ENCODE measurements at regions not wholly inside any gene's neighbourhood (a gene's known extent, or its start where the extent isn't known, plus 50 kb on each side); places are given as distances from the start of the nearest gene placed in this dataset.

GRCh38 chr2:42872721-42873120, 80.3 kb upstream of the HAAO start:
- Histone ChIP-seq H3K4me1 (ENCODE audit: control insufficient read depth, insufficient read depth, low read length) (no peaks in the 10 kb centered on the region), H3K9me3 (ENCODE audit: control insufficient read depth, insufficient read depth, low read depth, low read length) (peaks cover 3% of the 10 kb centered on the region; the same call in 1 of the 2 replicates), H3K27me3 (ENCODE audit: control insufficient read depth, insufficient read depth, low read length) (no peaks in the 10 kb centered on the region), H3K4me3 (ENCODE audit: low read depth in 2 of 2, low read length in 2 of 2) (no peak overlapping the region), H3K27ac (ENCODE audit: low read length) (no peak overlapping the region), H3K36me3 (ENCODE audit: control insufficient read depth, insufficient read depth, low read length) (no peaks in the 10 kb centered on the region)
- POLR2A ChIA-PET = no interaction called here
- no peak for DNase-seq (ENCODE audit: low read depth, low spot score)
- ATAC-seq = no peak
- TF ChIP-seq TCF7L2 (IDR thresholded peaks at IDR 0.05; ENCODE audit: low read depth, low read length) (no peak), REST (IDR thresholded peaks at IDR 0.05; ENCODE audit: insufficient read depth in 1 of 2, low read depth in 2 of 2, low read length in 1 of 2) (no peak), CTCF (IDR thresholded peaks at IDR 0.05) (no peak)
- CTCF ChIA-PET = no interaction called here
- BruUV-seq (replicated peaks) = no TSS peak
- intact Hi-C loops (cut with micrococcal nuclease; ENCODE audit: unreplicated experiment) = no loop called here
- in situ Hi-C loops (cut with HindIII; ENCODE audit: low pct_unique_long_range_greater_than_20kb, low sequenced_read_pairs) = no loop called here

GRCh38 chr2:42871372-42871771, 79.0 kb upstream of the HAAO start:
- intact Hi-C loops (cut with micrococcal nuclease; ENCODE audit: unreplicated experiment) = no loop called here
- in situ Hi-C loops (cut with HindIII; ENCODE audit: low pct_unique_long_range_greater_than_20kb, low sequenced_read_pairs) = no loop called here
- CTCF ChIA-PET = no interaction called here

More at GRCh38 chr2:42871372-42871771, 79.0 kb upstream of the HAAO start:
- no peak for ATAC-seq
- POLR2A ChIA-PET = no interaction called here
- H3K4me3 ChIP-seq (ENCODE audit: low read depth in 2 of 2, low read length in 2 of 2) = no peak overlapping the region
- no peak for DNase-seq (ENCODE audit: low read depth, low spot score)
- TF ChIP-seq CTCF (IDR thresholded peaks at IDR 0.05) (no peak), TCF7L2 (IDR thresholded peaks at IDR 0.05; ENCODE audit: low read depth, low read length) (no peak)
- H3K36me3 ChIP-seq (ENCODE audit: control insufficient read depth, insufficient read depth, low read length) = no peaks in the 10 kb centered on the region
- no peaks in the 10 kb centered on the region for H3K4me1 ChIP-seq (ENCODE audit: control insufficient read depth, insufficient read depth, low read length)
- no peak overlapping the region for H3K27ac ChIP-seq (ENCODE audit: low read length)
- no TSS peak for BruUV-seq (replicated peaks)
- peaks cover 3% of the 10 kb centered on the region; the same call in 1 of the 2 replicates for H3K9me3 ChIP-seq (ENCODE audit: control insufficient read depth, insufficient read depth, low read depth, low read length)
- no peaks in the 10 kb centered on the region for H3K27me3 ChIP-seq (ENCODE audit: control insufficient read depth, insufficient read depth, low read length)

All from Panc1 (cell line).